GM23248 (cell line): ENCODE measurements at regions not wholly inside any gene's neighbourhood (a gene's known extent, or its start where the extent isn't known, plus 50 kb on each side); places are given as distances from the start of the nearest gene placed in this dataset.

ENCODE experiments used
- DNase-seq: peaks from one replicate; pipeline ENCODE4 v3.0.0-alpha.2; 2015
- H2AFZ ChIP-seq: fragments of 200-600 bp; sonication (generic); 2 replicates; pipeline ENCODE4 v1.6.1; 2016; ENCODE audit warnings: antibody characterized with exemption
- H3F3A ChIP-seq: fragments of 200-600 bp; sonication (generic); 2 replicates; pipeline ENCODE4 v1.6.1; 2016; ENCODE audit warnings: mild to moderate bottlenecking, antibody characterized with exemption, mixed run types; ENCODE audit not compliant: insufficient read depth
- H3K27ac ChIP-seq: fragments of 200-600 bp; sonication (generic); 2 replicates; pipeline ENCODE4 v1.5.1; 2016; ENCODE audit warnings: mild to moderate bottlenecking
- H3K27me3 ChIP-seq: fragments of 200-600 bp; sonication (generic); replicated peaks from 2 replicates; pipeline ENCODE4 v1.6.1; 2016; ENCODE audit warnings: mild to moderate bottlenecking; ENCODE audit not compliant: insufficient read depth
- H3K36me3 ChIP-seq: fragments of 200-600 bp; sonication (generic); 2 replicates; pipeline ENCODE4 v1.6.1; 2016; ENCODE audit warnings: low read depth, mild to moderate bottlenecking
- H3K4me1 ChIP-seq: fragments of 200-600 bp; sonication (generic); 2 replicates; pipeline ENCODE4 v1.6.1; 2016; ENCODE audit warnings: mild to moderate bottlenecking; ENCODE audit not compliant: insufficient read depth
- H3K4me2 ChIP-seq: fragments of 200-600 bp; sonication (generic); one replicate; pipeline ENCODE4 v1.6.1; 2016; ENCODE audit warnings: mild to moderate bottlenecking; ENCODE audit not compliant: unreplicated experiment
- H3K4me3 ChIP-seq: fragments of 200-600 bp; sonication (generic); 2 replicates; pipeline ENCODE4 v1.5.1; 2016; ENCODE audit warnings: mild to moderate bottlenecking
- H3K79me2 ChIP-seq: fragments of 200-600 bp; sonication (generic); 2 replicates; pipeline ENCODE4 v1.6.1; 2016; ENCODE audit warnings: mild to moderate bottlenecking; ENCODE audit not compliant: insufficient read depth
- H3K9ac ChIP-seq: fragments of 200-600 bp; sonication (generic); 2 replicates; pipeline ENCODE4 v1.6.1; 2016; ENCODE audit warnings: mild to moderate bottlenecking
- H3K9me2 ChIP-seq: fragments of 200-600 bp; sonication (generic); 2 replicates; pipeline ENCODE4 v1.6.1; 2016; ENCODE audit warnings: mixed run types, mild to moderate bottlenecking, moderate library complexity; ENCODE audit not compliant: insufficient read depth
- H3K9me3 ChIP-seq: fragments of 200-600 bp; sonication (generic); one replicate; pipeline ENCODE4 v1.6.1; 2017; ENCODE audit warnings: low read depth
- H4K20me1 ChIP-seq: fragments of 200-600 bp; sonication (generic); 2 replicates; pipeline ENCODE4 v1.6.0; 2016; ENCODE audit not compliant: insufficient read depth
- EZH2 ChIP-seq: fragments of 200-600 bp; sonication (generic); IDR thresholded peaks from 2 replicates; pipeline ENCODE4 v1.6.1; 2018; ENCODE audit warnings: antibody characterized with exemption, mild to moderate bottlenecking; ENCODE audit not compliant: insufficient read depth, poor library complexity, severe bottlenecking
- EZH2phosphoT487 ChIP-seq: fragments of 200-600 bp; sonication (generic); IDR thresholded peaks from 2 replicates; pipeline ENCODE4 v1.6.1; 2018; ENCODE audit warnings: antibody characterized with exemption, moderate library complexity, mild to moderate bottlenecking, low read depth; ENCODE audit not compliant: insufficient read depth
- WGBS, 2 experiments: methylation state at CpG; one replicate each; pipeline ENCODE4 v1.1.6; 2015 to 2017; ENCODE audit warnings: low lambda C conversion rate in 2 of 2, low coverage in 1 of 2; ENCODE audit errors: missing lambda C conversion rate in 2 of 2; 5-methylcytosine and 5-hydroxymethylcytosine counted together
- in situ Hi-C: fragments of 300-500 bp; cut with MboI; formaldehyde crosslinking; loops from 2 replicates; pipeline ENCODE4 v1.15.0; 2020

DNA sequence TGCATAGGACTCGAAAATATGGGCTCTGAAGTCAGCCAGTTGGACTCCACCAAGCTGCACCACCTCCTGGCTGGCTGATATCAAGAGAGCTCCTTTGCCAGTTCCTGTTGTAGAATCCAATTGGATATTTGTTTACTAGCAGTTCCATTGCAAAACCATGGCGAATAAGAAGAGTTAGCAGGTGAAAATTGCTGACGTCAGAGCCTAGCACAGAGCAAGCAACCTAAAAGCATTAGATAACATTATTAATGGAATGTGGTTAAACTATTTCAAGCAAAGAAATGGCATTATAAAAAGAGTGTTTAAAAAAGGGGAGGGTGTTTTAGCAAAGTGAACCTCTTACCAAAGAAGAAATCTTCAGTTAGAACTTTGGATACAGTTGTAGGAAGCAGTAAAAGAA, 1816.3 kb upstream of the TENM3 start:
- WGBS, 2 experiments: 11 to 14% methylated on average over 3 of the region's 3 CpGs
- in situ Hi-C loops: no loop called here

DNA sequence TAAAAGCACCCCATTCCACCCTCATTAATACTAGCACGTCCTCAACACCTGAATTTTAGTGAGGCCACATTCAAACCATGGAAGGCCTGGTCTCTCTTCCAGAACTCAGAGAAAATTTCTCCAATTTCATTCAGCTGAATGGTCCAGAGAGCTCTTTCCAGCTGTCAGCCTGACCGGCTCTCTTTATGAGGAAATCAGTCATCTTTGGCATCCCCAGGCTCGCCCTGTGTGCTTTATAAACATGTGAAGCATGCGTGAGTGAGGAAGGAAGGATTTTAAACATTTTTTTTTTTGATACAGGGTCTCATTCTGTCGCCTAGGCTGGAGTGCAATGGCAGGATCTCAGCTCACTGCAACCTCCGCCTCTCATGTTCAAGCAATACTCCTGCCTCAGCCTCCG, 1812.9 kb upstream of the TENM3 start:
- Histone ChIP-seq H3K9ac (no peak overlapping the region), H2AFZ (no peak overlapping the region), H3K79me2 (no peaks in the 10 kb centered on the region), H3K4me1 (no peaks in the 10 kb centered on the region), H4K20me1 (no peaks in the 10 kb centered on the region), H3K9me3 (peaks cover 3% of the 10 kb centered on the region), H3K27ac (no peak overlapping the region), H3K27me3 (no peaks in the 10 kb centered on the region), H3K4me3 (no peak overlapping the region), H3F3A (no peaks in the 10 kb centered on the region), H3K4me2 (no peak overlapping the region), H3K9me2 (no peaks in the 10 kb centered on the region), H3K36me3 (no peaks in the 10 kb centered on the region)
- in situ Hi-C loops: no loop called here
- DNase-seq: no peak
- TF ChIP-seq EZH2 (no peak), EZH2phosphoT487 (no peak)
- WGBS, 2 experiments: 27% methylated on average over 7 of the region's 7 CpGs

More for the DNA sequence above, 1816.3 kb upstream of the TENM3 start:
- Histone ChIP-seq H3K27me3 (no peaks in the 10 kb centered on the region), H3K9me2 (no peaks in the 10 kb centered on the region), H2AFZ (no peak overlapping the region), H3K9ac (no peak overlapping the region), H3F3A (no peaks in the 10 kb centered on the region), H3K79me2 (no peaks in the 10 kb centered on the region), H3K27ac (no peak overlapping the region), H4K20me1 (no peaks in the 10 kb centered on the region), H3K4me3 (no peak overlapping the region), H3K4me2 (no peak overlapping the region), H3K4me1 (no peaks in the 10 kb centered on the region), H3K9me3 (peaks cover 3% of the 10 kb centered on the region), H3K36me3 (no peaks in the 10 kb centered on the region)
- DNase-seq: no peak
- no peak for TF ChIP-seq EZH2phosphoT487
- no peak for TF ChIP-seq EZH2

DNA sequence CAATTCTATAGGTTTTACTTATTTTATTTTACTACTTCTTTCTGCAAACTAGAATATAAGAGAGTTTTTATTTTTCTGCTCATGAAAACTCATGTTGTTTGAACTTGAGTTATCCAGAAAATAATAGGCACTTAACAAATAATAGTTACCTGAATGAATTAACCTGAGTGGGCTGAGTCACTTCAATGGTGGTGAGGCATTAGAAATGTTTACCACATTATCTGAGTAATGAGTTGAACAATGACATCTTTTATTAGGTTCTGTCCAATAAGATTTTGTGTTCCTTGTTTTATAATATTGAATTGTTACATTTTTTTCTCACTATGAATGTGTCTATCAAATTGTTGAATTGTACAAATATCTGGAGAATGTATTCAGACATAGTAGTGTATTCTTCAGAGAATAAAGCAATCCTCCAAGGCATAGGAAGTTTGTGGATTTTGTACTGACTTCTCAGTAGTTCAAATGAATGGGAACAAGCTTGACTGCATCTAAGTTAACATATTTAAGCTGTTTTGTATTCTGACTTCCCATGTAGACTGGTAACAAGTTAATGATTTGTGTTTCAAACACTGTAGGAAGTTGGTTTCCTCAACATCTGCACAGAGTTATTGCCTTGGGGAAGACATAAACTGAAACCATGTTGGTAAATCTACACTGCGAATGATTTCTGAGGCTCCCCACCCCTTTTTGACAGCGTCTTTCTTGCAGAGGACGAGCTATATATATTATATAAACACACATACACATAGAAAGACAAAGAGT, 1808.9 kb upstream of the TENM3 start:
- H3K36me3 ChIP-seq: no peaks in the 10 kb centered on the region
- no peaks in the 10 kb centered on the region for H3K9me2 ChIP-seq
- H3K27ac ChIP-seq: no peak overlapping the region
- no peak for DNase-seq
- 0 to 1% methylated on average over 3 of the region's 3 CpGs for WGBS, 2 experiments
- H3F3A ChIP-seq: no peaks in the 10 kb centered on the region
- no peaks in the 10 kb centered on the region for H4K20me1 ChIP-seq
- TF ChIP-seq EZH2: no peak
- no peak for TF ChIP-seq EZH2phosphoT487
- in situ Hi-C loops: no loop called here
- H3K27me3 ChIP-seq: no peaks in the 10 kb centered on the region
- H3K79me2 ChIP-seq: no peaks in the 10 kb centered on the region
- H3K4me3 ChIP-seq: no peak overlapping the region
- no peaks in the 10 kb centered on the region for H3K9me3 ChIP-seq
- H3K4me2 ChIP-seq: no peak overlapping the region
- no peak overlapping the region for H2AFZ ChIP-seq
- H3K9ac ChIP-seq: no peak overlapping the region
- H3K4me1 ChIP-seq: no peaks in the 10 kb centered on the region

DNA sequence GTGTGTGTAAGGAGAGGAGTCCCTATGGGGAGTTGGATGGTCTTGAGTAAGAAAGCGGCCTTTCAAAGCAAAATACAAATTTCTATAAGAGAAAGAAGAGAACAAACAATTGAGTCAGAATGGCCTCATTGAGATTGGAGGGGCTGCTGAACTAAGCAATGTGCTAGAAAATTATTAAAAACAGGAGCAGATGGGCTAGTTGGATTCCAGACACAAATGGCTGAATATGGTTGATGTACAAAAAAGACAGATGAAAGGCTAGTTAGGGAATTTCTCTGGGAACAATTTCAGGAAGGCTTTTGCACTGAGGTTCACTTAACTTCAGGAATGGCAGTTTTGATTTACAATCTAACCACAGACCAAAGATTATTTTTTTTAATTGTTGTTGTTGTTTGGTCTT, 1806.8 kb upstream of the TENM3 start:
- Histone ChIP-seq H3K36me3 (no peaks in the 10 kb centered on the region), H3K79me2 (no peaks in the 10 kb centered on the region), H3K27me3 (no peaks in the 10 kb centered on the region), H3K9me2 (peaks cover 3% of the 10 kb centered on the region; the same call in 1 of the 2 replicates), H3K4me1 (no peaks in the 10 kb centered on the region), H3K4me3 (no peak overlapping the region), H3F3A (no peaks in the 10 kb centered on the region), H3K9me3 (no peaks in the 10 kb centered on the region), H4K20me1 (no peaks in the 10 kb centered on the region), H2AFZ (no peak overlapping the region), H3K27ac (no peak overlapping the region), H3K9ac (no peak overlapping the region), H3K4me2 (no peak overlapping the region)
- WGBS, 2 experiments: 4 to 5% methylated on average over 1 of the region's 1 CpG
- DNase-seq: no peak
- TF ChIP-seq EZH2 (no peak), EZH2phosphoT487 (no peak)
- in situ Hi-C loops: no loop called here
